Fibroblast of lung (primary cell): ENCODE measurements at regions not wholly inside any gene's neighbourhood (a gene's known extent, or its start where the extent isn't known, plus 50 kb on each side); places are given as distances from the start of the nearest gene placed in this dataset.

Experiments used
- CTCF ChIP-seq, 2 donors: IDR thresholded peaks in 1 of 2; conservative IDR thresholded peaks in 1 of 2; 1 replicate in 1 of 2; 2 replicates in 1 of 2; pipeline ENCODE4 v1.5.1; 2011 to 2012; ENCODE audit warnings: low read length in 2 of 2, control low read depth in 1 of 2, inconsistent platforms in 1 of 2, low read depth in 1 of 2, mild to moderate bottlenecking in 1 of 2
- EZH2 ChIP-seq: IDR thresholded peaks from 2 replicates; pipeline ENCODE4 v1.5.1; 2012; ENCODE audit warnings: low read length, control low read depth, mild to moderate bottlenecking; ENCODE audit errors: missing control alignments

- no peak for TF ChIP-seq CTCF (conservative IDR thresholded peaks at IDR 0.05 in 1 of 2, IDR thresholded peaks at IDR 0.05 in 1 of 2; ENCODE audit: low read depth in 1 of 2, low read length in 2 of 2)
- no peak for TF ChIP-seq EZH2
These were observed 208.5 kb downstream of the GRB14 start for GRCh38 chr2:164412831-164413230.
